ENCODE measurements at regions not wholly inside any gene's neighbourhood (a gene's known extent, or its start where the extent isn't known, plus 50 kb on each side); places are given as distances from the start of the nearest gene placed in this dataset.

GRCh38 chr13:20291037-20291436 lies 58.9 kb upstream of the GJB6 start:
- TF ChIP-seq RAD21 (IDR thresholded peaks at IDR 0.05; ENCODE audit: low read length) (no peak), CTCF (conservative IDR thresholded peaks at IDR 0.05; ENCODE audit: low read depth, low read length) (no peak), ELK1 (IDR thresholded peaks at IDR 0.05; ENCODE audit: borderline replicate concordance, low read depth, low read length) (no peak), POLR2A (IDR thresholded peaks at IDR 0.05; ENCODE audit: low read depth, low read length) (no peak)
